ENCODE measurements at regions not wholly inside any gene's neighbourhood (a gene's known extent, or its start where the extent isn't known, plus 50 kb on each side); places are given as distances from the start of the nearest gene placed in this dataset.

DNA sequence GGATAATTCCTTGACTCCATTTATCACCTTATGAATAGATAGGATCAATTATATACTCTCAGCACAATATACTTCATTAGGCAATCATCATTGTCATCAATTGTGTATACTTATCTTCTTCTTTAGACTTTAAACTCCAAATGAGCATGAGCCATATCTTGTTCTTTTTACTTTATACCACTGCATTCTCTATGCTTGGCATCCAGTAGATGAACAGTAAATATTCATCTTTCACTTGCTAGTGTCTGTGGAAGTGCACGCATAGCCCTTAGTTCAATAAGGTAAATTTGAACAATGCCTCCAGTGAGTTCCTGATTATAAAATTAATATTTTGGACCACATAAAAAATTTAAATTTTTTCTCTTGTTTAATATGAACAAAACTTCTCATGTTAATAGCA is 172.3 kb upstream of the SPRY2 start:
- TF ChIP-seq CTCF (IDR thresholded peaks at IDR 0.05) (no peak), ZSCAN20 (CRISPR knock-in tag; IDR thresholded peaks at IDR 0.05) (no peak), RCOR1 (IDR thresholded peaks at IDR 0.05; ENCODE audit: low read depth, low read length) (no peak)

Measured in A549 (cell line).